ENCODE measurements at regions not wholly inside any gene's neighbourhood (a gene's known extent, or its start where the extent isn't known, plus 50 kb on each side); places are given as distances from the start of the nearest gene placed in this dataset.

DNA sequence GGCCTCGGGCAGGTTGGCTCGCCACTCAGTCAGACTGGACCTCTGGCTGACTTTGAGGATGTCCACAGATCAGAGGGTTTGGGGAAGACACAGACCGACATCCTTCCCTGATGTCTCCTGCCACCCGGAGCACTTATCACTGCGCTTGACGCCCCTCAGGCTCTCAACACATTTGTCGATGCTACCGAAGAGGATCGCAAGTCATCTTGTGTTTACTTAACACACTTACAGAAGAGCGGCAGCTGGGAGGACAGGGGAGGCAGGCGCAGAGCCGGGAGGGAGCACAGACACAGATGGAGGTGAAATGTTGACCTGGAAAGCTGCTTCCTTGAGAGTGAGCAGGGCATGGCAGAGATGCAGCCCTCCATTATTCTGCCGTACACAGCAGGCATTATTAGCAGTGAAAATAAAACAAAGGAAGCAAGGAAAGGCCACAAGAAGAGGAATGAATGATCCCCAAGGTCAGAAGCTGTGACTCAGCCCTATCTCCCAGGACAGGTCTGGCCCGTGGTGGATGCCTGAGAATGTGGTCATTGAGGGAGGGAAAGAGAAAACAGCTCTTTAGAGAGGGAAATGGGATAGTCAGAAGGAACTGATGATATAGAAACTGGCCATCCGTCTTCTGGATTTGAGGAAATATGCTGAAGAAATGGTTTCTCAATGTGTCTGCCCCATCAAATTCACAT is 549.5 kb upstream of the ARGLU1 start:
- DNase-seq (ENCODE audit: low read depth in 2 of 2): no peak

DNA sequence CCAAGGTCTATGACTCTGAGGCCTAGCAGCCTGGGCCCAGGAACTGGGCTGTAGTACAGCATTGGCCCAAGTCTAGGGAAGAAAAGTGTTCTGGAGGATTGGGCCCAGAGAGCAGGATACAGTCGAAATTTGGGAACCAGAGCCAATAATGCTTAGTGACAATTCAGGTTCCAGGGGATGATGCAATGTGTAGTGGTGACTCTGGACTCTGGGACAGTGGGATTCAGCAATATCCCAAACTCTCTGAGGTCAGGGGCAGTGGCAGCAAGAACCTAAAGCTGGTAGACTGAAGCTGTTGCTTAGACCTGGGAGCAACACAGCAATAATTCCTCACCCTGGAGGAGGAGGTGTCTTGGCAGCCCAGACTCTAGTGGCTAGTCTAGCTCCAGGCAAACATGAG is 545.5 kb upstream of the ARGLU1 start:
- no peak for DNase-seq (ENCODE audit: low read depth in 2 of 2)

DNA sequence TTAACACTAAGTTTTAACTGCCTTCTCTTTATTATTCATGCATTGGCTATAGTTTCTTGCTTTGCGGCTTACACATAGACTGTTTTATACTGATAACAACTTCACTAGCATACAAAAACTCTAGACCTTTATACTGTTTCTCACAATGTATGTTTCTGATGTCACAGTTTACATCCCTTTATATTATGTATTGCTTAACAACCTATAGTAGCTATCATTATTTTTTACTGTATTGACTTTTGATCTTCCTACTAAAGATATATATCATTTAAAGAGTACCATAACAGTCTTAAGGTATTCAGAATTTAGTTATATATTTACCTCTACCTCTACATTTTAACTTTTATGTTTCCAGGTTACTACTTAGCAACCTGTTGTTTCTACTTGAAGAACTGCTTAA is 543.3 kb upstream of the ARGLU1 start:
- no peak for DNase-seq (ENCODE audit: low read depth in 2 of 2)

DNA sequence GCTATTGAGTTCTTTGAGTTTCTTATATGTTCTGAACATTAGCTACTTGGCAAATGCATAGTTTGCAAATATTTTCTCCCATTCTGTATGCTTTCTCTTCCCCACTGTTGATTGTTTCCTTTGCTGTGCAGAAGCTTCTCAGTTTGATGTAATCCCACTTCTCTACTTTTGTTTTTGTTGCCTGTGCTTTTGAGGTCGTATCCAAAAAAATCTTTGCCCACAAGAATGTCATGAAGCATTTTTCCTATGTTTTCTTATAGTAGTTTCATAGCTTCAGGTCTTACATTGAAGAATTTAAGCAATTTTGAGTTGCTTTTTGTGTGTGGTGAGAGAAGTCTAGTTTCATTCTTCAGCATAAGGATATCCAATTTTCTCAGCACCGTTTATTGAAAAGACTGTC is 536.7 kb upstream of the ARGLU1 start:
- DNase-seq (ENCODE audit: low read depth in 2 of 2): no peak

DNA sequence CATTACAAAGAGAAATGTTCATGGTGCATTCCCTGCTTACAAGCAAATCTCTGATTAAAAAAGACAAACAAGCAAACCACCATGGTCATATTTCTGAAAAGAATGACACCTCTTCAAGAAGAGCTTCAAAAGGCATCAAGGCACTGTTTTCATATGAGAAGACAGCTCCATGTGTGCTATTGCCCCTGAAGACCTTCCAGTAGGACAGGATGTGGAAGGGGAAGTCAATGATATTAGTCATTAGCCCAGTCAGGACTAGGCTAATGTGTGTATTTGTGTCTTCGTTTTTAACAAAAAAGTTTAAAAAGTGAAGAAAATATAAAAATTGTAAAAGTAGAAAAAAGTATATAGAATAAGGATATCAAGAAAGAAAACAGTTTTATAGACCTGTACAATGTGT is 534.7 kb upstream of the ARGLU1 start:
- DNase-seq (ENCODE audit: low read depth in 2 of 2): no peak

DNA sequence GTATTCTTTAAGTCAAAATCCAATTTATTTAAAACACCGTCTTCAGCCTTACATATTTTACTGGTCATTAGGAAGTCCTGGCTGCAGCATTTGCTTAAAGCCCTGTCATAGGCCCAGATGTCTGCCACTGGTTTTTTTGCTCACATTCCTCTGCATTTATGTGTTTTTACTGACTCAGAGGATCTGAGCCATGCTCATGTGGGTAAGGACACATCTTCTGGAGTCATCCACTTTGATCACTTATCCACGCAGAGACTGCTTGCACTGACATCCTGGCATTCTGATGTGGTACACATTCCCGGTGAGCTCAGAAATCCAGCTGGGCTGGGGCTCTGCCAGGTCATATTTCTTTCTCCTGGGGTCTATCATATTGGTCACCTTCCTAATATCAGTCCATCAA is 531.7 kb upstream of the ARGLU1 start:
- DNase-seq (ENCODE audit: low read depth in 2 of 2): peak; percentile 19 to 34

DNA sequence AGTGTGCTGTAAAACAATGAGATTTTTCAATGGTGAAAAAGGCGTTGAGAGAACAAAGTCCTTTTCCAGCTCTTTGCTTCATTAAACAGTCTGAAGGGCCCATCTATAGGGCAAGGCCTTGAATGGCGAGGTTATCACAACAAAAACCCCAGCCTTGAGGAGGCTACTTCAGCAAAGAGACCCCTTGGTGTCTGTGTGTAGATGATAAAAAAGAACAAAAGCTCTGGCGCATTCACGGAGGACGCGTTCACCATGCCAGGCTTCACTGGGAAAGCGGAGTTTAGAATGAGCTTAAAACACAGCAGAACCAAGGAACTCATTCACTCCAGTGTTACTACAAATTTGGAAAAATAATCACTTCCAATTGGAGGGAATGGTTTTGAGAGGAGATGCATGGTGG is 530.0 kb upstream of the ARGLU1 start:
- no peak for DNase-seq (ENCODE audit: low read depth in 2 of 2)

DNA sequence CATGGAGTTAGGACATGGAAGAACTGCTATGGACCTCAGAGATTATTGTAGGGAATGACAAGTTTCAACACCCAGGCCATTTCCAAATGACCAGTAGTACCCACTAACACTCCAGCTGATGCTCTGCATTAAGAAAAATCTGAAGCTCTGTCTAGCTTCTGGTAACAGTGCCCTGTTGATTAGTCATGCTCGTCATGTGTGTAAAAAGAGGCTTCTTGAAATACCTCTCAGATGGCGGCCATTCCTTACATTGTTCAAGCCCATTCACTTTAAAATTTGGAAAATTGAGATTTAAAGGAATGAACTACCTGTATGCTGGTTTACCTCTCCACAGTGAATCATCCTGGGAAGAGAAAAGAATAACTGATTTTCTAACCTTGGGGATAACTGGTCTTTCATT is 527.9 kb upstream of the ARGLU1 start:
- DNase-seq (ENCODE audit: low read depth in 2 of 2): no peak

DNA sequence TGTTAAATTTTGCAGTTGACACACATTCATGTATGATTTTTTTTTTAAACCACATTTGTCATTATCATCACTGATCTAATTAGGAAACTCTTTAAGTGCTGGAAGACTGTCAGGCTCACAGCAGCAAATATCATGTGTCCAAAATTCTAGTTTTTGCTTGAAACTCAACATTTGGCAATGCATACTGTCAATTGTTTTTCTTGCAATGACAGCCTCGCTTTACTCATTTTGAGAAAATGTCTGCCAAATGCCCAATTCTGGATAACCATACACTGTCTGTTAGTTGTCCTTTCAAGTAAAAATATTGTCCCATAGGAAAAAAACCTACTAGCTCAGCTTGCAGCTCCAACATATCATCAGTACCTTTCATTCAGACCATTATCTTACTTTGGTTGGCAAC is 523.9 kb upstream of the ARGLU1 start:
- DNase-seq (ENCODE audit: low read depth in 2 of 2): no peak

DNA sequence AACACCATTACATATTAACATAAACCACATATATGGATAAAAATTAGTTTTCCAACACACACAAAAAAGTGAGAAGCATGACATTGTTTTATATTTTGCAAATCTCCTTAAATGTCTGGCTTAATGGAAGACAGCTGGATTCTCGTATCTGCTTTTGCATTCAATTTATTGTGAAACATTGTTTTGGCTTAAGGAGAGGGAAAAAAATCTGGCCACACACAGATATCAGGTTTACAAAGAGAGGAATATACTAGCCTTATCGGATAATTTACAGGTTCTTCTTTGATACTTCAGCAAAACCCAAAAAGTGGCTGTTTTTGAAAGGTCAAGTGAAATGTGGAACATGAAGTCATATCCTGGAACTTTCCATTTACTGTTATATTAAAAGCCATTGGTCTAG is 523.5 kb upstream of the ARGLU1 start:
- DNase-seq (ENCODE audit: low read depth in 2 of 2): no peak

DNA sequence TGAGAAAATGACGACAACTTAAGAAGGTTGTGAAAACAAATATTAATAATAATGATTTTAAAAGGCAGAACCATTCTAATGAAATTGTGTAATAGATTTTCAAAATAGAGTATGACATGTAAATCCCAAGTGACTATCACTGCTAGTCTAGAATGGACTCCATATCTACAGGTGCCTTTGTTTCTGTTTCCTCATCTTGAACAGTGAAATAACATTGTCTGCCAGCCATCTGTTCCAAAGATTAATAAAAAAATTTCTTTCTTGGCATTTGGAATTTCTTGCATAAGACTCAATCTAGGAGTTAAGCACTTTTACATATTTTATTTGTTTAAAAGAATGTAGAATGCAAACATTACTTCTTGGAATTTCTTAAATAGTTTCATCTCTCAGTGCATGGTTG is 520.1 kb upstream of the ARGLU1 start:
- no peak for DNase-seq (ENCODE audit: low read depth in 2 of 2)

DNA sequence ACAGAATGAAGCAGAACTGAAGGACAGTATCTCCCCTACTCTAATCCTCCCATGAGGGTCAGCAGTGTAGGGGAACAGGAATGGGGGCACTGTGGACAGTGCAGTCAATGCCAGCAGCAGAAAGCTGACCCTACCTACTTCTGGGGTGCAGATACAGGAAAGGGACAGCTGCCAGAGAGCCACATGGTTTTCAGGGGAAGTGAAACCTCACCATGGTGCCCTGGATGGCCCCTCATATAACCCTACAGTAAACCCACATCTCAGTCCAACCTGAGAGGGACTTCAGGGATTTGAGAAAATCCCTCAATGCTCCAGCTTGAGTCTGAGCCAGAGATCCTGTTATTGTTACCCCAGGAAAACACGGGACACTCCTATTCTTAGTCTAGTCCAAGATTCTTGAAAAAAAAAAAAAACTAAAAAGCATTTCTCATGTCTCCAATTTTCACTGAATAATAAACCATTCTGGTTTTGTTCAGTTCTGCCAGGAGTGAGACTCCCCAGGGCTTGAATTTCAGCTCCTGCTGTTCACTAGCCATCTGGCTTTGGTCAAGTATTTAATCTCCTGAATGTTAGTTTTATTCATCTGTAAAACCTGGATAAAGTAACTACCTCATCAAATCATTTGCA is 511.6 kb upstream of the ARGLU1 start:
- DNase-seq (ENCODE audit: low read depth in 2 of 2): no peak

DNA sequence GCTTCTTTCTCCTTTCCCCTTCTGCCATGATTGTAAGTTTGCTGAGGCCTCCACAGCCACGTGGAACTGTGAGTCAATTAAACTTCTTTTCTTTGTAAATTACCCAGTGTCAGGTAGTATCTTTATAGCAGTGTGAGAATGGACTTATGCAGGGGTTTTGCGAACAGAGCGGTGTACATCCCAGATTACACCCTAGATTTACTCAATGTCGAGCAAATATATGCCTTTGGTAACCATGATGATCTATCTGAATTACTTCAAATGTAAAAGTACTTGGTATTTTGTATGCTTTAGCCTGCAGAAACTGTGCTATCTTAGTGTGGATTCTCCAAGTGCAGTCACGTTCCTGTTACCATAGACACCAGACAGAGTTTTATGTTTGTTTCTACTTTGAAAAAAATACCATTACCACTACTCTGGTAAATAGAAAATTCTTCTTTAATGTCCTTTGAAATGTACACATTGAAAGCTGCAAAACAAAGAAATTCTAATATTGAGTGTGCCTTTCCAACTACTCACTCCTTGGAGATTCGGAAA is 510.4 kb upstream of the ARGLU1 start:
- no peak for DNase-seq (ENCODE audit: low read depth in 2 of 2)

DNA sequence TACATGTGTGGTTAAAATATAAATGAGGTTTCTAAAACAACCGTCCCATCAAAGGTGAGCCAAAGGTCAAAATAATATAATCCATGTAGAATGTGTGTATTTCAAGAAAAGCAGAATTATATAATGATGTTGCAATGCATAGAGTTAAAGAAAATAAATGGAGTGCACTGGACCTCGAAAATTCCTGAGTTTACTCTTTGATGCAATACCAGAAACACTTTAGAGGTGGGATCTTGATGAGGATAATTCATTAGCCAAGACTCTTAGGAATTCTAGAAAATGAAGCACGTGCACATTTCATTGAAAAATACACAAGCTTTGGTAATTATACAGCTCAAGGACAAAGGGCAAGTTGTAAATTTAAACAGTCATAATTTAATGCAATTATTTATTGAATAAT is 508.9 kb upstream of the ARGLU1 start:
- no peak for DNase-seq (ENCODE audit: low read depth in 2 of 2)

DNA sequence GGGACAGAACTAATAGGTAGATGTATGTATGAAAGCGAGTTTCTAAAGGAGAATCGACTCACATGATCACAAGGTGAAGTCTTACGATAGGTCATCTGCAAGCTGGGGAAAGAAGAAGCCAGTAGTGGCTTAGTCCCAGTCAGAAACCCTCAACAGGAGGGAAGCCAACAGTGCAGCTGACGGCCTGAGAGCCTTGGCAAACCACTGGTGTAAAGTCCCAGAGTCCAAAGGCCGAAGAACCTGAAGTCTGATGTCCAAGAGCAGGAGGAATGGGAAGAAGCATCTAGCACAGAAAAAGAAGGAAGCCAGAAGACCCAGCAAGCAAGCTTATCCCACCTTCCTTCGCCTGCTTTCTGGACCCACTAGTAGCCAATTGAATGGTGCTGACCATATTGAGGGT is 507.6 kb upstream of the ARGLU1 start:
- no peak for DNase-seq (ENCODE audit: low read depth in 2 of 2)

DNA sequence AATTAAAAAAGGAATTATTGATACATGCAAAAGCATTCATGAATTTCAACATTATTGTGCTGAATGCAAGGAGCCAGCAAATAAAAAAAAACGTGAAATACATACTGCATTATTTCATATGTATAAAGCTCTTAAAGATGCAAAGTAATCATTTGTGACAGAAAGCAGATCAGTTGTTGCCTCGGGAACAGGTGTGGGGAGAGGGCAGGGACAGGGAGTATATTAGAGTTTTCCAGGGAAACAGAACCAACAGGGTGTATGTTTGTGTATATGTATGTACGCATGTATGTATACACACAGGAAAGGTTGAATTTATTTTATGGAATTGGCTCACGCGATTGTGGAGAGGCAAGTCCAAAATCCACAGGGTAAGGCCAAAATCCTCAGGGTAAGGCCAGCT is 502.9 kb upstream of the ARGLU1 start:
- no peak for DNase-seq (ENCODE audit: low read depth in 2 of 2)

DNA sequence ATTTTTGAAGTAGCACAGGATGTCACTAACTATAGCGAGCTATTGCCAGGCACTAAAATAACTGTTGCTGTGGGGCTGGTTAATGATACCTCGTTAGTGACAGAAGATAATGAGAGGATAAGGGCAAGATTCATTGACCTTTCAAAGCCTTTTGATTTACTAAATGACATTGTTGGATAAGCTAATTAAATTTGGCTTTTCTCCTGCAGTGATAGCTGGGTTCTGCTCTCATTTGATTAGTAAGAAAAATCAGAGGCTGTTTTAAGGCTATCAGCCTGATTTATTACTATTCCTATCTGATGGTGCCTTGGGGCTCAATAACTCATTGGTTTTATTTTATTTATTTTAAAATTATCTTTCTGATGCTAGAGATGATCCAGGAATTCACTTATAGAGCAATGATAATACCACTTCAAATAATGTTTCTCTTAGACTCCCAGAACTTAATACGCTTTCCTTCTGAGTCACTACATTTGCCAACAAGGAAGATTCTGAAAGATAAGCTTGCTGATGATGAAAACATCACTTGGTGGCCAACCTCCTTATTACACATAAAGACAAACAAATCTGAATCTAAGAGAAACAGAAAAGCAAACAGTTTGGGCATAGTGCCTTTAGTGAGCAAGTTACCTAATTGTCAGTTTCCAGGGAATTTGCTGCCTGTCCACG is 501.3 kb upstream of the ARGLU1 start:
- no peak for DNase-seq (ENCODE audit: low read depth in 2 of 2)

DNA sequence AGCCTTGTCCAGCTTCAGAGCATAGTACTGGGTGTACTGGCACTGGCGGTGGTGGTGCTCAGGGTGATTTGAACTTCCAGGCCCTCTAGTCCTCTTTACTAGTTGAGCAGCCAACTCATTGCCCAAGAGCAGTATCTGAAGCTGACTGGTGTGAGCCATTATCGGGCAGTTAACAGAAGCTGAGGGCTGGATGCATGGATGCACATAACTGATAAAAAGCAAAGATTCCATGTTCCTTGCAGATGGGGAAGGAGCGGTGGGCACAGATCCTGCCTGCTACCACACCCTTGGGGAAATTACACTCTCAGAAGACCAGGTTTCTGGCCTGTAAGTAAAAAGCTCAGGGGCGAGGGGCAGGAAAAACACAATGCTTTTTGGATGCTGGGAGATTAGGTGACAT is 499.4 kb upstream of the ARGLU1 start:
- no peak for DNase-seq (ENCODE audit: low read depth in 2 of 2)

DNA sequence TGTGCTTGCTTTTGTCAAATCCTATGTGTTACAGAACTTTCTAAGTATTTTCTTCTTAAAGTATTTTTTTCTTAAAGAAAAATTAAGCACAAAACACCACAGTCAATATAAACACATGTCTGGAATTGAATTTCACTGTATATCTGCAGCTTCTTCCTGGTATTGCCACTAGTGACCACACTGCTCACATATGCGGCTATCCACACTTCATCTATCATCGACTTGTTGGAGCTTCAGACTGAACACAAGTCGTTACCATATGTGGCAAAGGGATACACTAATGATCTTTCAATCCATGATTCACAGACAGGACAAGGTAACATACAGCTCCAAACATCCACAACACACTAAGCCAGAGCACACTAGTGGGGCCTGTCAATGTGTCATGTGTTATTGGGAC is 498.4 kb upstream of the ARGLU1 start:
- DNase-seq (ENCODE audit: low read depth in 2 of 2): peak; percentile 61 to 71

DNA sequence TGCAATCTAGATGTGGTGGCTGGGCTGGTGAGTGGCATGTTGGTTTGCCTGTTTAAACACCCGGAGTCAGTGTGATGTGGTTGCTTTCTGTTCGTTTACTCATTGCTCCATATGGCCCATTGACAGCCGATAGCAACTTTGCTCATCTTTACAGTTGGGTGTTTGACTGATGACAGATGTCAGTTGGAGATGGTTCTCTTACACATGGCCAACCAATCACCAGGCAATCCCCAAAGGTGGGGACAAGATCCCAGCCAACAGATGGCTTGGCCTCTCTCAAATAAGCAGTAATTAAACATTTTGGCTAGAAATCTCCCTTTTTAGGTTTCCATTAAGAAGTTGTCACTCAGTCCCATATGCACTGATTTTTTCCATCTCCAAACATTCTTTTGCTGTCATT is 497.1 kb upstream of the ARGLU1 start:
- no peak for DNase-seq (ENCODE audit: low read depth in 2 of 2)

DNA sequence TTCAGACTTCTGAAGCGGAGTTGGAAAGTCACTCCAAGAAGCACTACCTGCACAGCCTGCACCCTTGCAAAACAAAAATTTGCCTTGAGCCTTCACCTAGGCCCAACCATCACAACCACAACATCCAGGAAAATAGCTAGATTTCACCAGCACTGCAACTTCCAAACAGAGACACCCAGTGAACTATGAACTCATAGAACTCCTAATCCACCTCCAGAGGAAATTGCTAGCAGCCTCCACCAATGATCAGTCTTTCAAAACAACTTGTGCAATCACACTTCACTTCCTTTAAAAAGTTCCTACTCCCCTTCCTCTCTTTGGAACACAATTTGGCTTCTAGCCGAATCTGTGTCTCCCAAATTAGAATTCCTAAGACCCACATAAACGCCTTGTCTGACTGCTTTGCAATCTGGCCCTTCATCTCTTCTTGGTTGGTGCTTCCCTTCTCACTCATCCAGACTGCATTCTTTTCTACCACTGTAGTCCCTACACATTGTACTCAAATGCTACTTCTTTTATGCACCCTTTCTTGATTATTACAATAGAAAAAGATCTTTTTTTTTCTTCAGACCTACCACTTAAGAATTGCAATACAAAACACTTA is 489.2 kb upstream of the ARGLU1 start:
- no peak for DNase-seq (ENCODE audit: low read depth in 2 of 2)

DNA sequence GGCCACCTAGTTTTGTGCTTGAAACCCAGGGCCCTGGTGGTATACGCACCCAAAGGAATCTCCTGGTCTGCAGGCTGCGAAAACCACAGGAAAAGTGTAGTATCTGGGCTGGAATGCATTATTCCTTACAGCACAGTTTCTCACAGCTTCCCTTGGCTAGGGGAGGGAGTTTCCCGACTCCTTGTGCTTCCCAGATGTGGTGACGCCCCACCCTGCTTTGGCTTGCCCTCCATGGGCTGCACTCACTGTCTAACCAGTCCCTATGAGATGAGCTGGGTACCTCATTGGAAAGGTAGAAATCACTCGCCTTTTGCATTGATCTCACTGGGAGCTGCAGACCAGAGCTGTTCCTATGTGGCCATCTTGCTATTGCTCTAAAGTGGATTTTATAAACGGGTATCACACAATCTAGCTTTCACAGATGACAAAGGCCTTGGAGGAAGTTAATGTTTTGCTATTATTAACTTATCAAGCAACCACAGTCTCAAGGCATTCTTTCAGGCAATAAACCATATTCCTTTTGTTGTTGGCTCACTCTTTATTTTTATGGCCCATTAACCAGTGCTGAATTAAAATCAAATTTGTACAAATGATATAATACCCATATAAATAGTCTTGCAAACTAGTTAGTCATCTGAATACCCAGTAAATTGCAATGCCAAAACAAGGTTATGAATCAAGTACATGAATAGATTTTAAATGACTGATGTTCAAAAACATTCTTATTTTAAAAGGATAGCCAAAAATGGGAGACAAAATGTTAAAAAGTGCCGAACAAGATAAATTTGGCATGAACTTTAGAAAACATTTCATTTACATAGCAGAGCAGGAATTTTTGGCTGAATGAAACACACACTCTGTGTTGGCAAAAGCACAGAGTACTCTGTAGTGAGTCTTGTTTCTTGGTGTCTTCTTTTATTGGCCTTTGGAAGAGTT is 475.4 kb upstream of the ARGLU1 start:
- DNase-seq (ENCODE audit: low read depth in 2 of 2): peak; percentile 38 to 42

Data from fibroblast of skin of left quadriceps (primary cell).